SK-N-SH treated with all-trans-retinoic acid at 6 μM for 48 hours (cell line): ENCODE measurements at regions not wholly inside any gene's neighbourhood (a gene's known extent, or its start where the extent isn't known, plus 50 kb on each side); places are given as distances from the start of the nearest gene placed in this dataset.

Experiments used
- ATAC-seq: fragments of 200-7000 bp; cut with Tn5 transposase; 3 replicates; pipeline ENCODE4 v1.9.1; 2020; ENCODE audit warnings: mild to moderate bottlenecking, moderate library complexity
- BACH2 ChIP-seq: fragments of 250-450 bp; sonication (Bioruptor Pico); IDR thresholded peaks from 2 replicates; pipeline ENCODE4 v1.9.0; 2021; ENCODE audit warnings: mild to moderate bottlenecking, borderline replicate concordance
- CREB5 ChIP-seq: fragments of 250-450 bp; sonication (Bioruptor Pico); IDR thresholded peaks from 2 replicates; pipeline ENCODE4 v1.5.1; 2020; ENCODE audit warnings: low read depth, mild to moderate bottlenecking, moderate library complexity
- CSDC2 ChIP-seq: fragments of 250-450 bp; sonication (Bioruptor Pico); IDR thresholded peaks from 2 replicates; pipeline ENCODE4 v1.5.0; 2020; ENCODE audit warnings: mild to moderate bottlenecking, moderate library complexity
- CSRNP3 ChIP-seq: fragments of 250-450 bp; sonication (Bioruptor Pico); IDR thresholded peaks from 2 replicates; pipeline ENCODE4 v1.5.1; 2021; ENCODE audit warnings: mild to moderate bottlenecking, moderate library complexity
- GLIS3 ChIP-seq: fragments of 250-450 bp; sonication (Bioruptor Pico); IDR thresholded peaks from 2 replicates; pipeline ENCODE4 v1.5.0; 2020; ENCODE audit warnings: mild to moderate bottlenecking, moderate library complexity
- ISL1 ChIP-seq: fragments of 250-450 bp; sonication (Bioruptor Pico); IDR thresholded peaks from 2 replicates; pipeline ENCODE4 v2.1.2; 2022; ENCODE audit warnings: mild to moderate bottlenecking, moderate library complexity
- OSR1 ChIP-seq: fragments of 250-450 bp; sonication (Bioruptor Pico); IDR thresholded peaks from 2 replicates; pipeline ENCODE4 v1.8.0; 2022; ENCODE audit warnings: moderate library complexity, mild to moderate bottlenecking, inconsistent platforms
- PATZ1 ChIP-seq: fragments of 250-450 bp; sonication (Bioruptor Pico); IDR thresholded peaks from 2 replicates; pipeline ENCODE4 v1.8.0; 2020; ENCODE audit warnings: mild to moderate bottlenecking, moderate library complexity, borderline replicate concordance
- POU6F1 ChIP-seq: fragments of 250-450 bp; sonication (Bioruptor Pico); IDR thresholded peaks from 2 replicates; pipeline ENCODE4 v1.8.0; 2021; ENCODE audit warnings: low read depth, mild to moderate bottlenecking, moderate library complexity, borderline replicate concordance
- SNAI2 ChIP-seq: fragments of 250-450 bp; sonication (Bioruptor Pico); IDR thresholded peaks from 2 replicates; pipeline ENCODE4 v1.5.0; 2020; ENCODE audit warnings: mild to moderate bottlenecking, moderate library complexity
- TCF4 ChIP-seq: fragments of 250-450 bp; sonication (Bioruptor Pico); IDR thresholded peaks from 2 replicates; pipeline ENCODE4 v1.8.0; 2021; ENCODE audit warnings: mild to moderate bottlenecking, moderate library complexity, borderline replicate concordance
- TOX ChIP-seq: fragments of 250-450 bp; sonication (Bioruptor Pico); IDR thresholded peaks from 2 replicates; pipeline ENCODE4 v1.8.0; 2021; ENCODE audit warnings: mild to moderate bottlenecking, moderate library complexity, borderline replicate concordance
- TSHZ2 ChIP-seq: fragments of 250-450 bp; sonication (Bioruptor Pico); IDR thresholded peaks from 2 replicates; pipeline ENCODE4 v1.5.0; 2020; ENCODE audit warnings: mild to moderate bottlenecking, moderate library complexity
- ZC3H10 ChIP-seq: fragments of 250-450 bp; sonication (Bioruptor Pico); IDR thresholded peaks from 2 replicates; pipeline ENCODE4 v1.5.1; 2021; ENCODE audit warnings: mild to moderate bottlenecking, moderate library complexity
- ZFP30 ChIP-seq: fragments of 450-650 bp; formaldehyde crosslinking; IDR thresholded peaks from 2 replicates; pipeline ENCODE4 v1.5.0; 2022; ENCODE audit warnings: mild to moderate bottlenecking, moderate library complexity
- ZNF70 ChIP-seq: fragments of 450-650 bp; formaldehyde crosslinking; IDR thresholded peaks from 2 replicates; pipeline ENCODE4 v1.5.0; 2020; ENCODE audit warnings: mild to moderate bottlenecking, moderate library complexity
- ZNF8 ChIP-seq: fragments of 450-650 bp; formaldehyde crosslinking; IDR thresholded peaks from 2 replicates; pipeline ENCODE4 v1.5.0; 2020; ENCODE audit warnings: mild to moderate bottlenecking, moderate library complexity

GRCh38 chr13:22210134-22210930 lies 539.5 kb downstream of the FGF9 start:
- TF ChIP-seq SNAI2 (CRISPR knock-in tag) (no peak), OSR1 (CRISPR knock-in tag) (no peak), CSRNP3 (no peak), ZNF8 (CRISPR knock-in tag) (no peak), POU6F1 (no peak), ZNF70 (CRISPR knock-in tag) (no peak)
- no peak for ATAC-seq

- ATAC-seq, result no peak
- no peak for TF ChIP-seq ISL1 (CRISPR knock-in tag)
- TF ChIP-seq, all 23 proteins: peak for 0
These were observed 541.0 kb downstream of the FGF9 start for GRCh38 chr13:22211876-22212275.

- no peak for ATAC-seq
- TF ChIP-seq CREB5 (CRISPR knock-in tag) (no peak), SNAI2 (CRISPR knock-in tag) (no peak), POU6F1 (no peak), PATZ1 (CRISPR knock-in tag) (no peak), ZC3H10 (CRISPR knock-in tag) (no peak), BACH2 (CRISPR knock-in tag) (no peak), TCF4 (CRISPR knock-in tag) (no peak), TSHZ2 (CRISPR knock-in tag) (no peak), TOX (no peak), GLIS3 (CRISPR knock-in tag) (no peak), ZNF8 (CRISPR knock-in tag) (no peak), ZNF70 (CRISPR knock-in tag) (no peak), ZFP30 (CRISPR knock-in tag) (no peak), ISL1 (CRISPR knock-in tag) (no peak), OSR1 (CRISPR knock-in tag) (no peak), CSDC2 (CRISPR knock-in tag) (no peak), CSRNP3 (no peak)
These were observed 541.7 kb downstream of the FGF9 start for GRCh38 chr13:22212576-22212975.
